ENCODE measurements at regions not wholly inside any gene's neighbourhood (a gene's known extent, or its start where the extent isn't known, plus 50 kb on each side); places are given as distances from the start of the nearest gene placed in this dataset.

GRCh38 chr6:153625089-153625488, 414.0 kb upstream of the OPRM1 start:
- DNase-seq (ENCODE audit: extremely low read depth, low read depth) = no peak
- TF ChIP-seq, protein P1, sequence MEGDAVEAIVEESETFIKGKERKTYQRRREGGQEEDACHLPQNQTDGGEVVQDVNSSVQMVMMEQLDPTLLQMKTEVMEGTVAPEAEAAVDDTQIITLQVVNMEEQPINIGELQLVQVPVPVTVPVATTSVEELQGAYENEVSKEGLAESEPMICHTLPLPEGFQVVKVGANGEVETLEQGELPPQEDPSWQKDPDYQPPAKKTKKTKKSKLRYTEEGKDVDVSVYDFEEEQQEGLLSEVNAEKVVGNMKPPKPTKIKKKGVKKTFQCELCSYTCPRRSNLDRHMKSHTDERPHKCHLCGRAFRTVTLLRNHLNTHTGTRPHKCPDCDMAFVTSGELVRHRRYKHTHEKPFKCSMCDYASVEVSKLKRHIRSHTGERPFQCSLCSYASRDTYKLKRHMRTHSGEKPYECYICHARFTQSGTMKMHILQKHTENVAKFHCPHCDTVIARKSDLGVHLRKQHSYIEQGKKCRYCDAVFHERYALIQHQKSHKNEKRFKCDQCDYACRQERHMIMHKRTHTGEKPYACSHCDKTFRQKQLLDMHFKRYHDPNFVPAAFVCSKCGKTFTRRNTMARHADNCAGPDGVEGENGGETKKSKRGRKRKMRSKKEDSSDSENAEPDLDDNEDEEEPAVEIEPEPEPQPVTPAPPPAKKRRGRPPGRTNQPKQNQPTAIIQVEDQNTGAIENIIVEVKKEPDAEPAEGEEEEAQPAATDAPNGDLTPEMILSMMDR (IDR thresholded peaks at IDR 0.05; ENCODE audit: low read depth, low read length) = no peak

DNA sequence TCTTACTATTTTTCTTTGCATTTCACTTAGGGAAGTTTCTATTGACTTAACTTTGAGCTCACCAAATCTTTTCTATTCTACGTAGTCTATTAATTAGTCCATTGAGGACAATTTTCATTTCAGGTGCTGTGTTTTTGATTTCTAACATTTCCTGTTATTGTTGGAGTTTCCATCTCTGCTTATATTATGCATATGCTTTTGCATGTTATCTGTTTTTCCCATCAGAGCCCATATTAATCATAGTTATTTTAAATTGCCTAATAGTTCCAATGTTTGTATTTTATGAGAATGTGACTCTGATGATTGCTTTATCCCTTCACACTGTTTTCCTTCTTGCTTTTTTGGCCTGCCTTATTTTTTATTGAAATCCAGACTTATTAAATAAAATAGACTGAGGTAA, 414.5 kb upstream of the OPRM1 start:
- TF ChIP-seq, protein P1 (IDR thresholded peaks at IDR 0.05; ENCODE audit: low read depth, low read length) = no peak
- DNase-seq (ENCODE audit: extremely low read depth, low read depth) = no peak

GRCh38 chr6:153623496-153623895, 415.5 kb upstream of the OPRM1 start:
- DNase-seq (ENCODE audit: extremely low read depth, low read depth) = no peak

DNA sequence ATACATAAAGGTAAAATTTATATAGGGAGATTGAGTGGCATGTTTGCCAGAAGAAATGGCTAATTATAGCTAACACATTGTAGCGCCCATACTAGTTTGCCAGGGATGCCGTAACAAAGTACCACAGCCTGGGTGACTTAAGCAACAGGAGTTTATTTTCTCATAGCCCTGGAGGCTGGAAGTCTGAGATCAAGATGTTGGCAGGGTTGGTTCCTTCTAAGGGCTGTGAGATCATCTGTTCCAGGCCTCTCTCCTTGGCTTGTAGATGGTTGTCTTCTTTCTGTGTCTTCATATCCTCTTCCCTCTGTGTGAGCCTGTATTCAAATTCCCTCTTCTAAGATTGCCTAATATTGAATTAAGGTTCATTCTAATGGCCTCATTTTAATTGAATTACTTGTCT, 417.5 kb upstream of the OPRM1 start:
- TF ChIP-seq, protein P1 (IDR thresholded peaks at IDR 0.05; ENCODE audit: low read depth, low read length) = no peak
- no peak for DNase-seq (ENCODE audit: extremely low read depth, low read depth)

More at GRCh38 chr6:153623496-153623895, 415.5 kb upstream of the OPRM1 start:
- TF ChIP-seq, protein P1 (IDR thresholded peaks at IDR 0.05; ENCODE audit: low read depth, low read length) = no peak

DNA sequence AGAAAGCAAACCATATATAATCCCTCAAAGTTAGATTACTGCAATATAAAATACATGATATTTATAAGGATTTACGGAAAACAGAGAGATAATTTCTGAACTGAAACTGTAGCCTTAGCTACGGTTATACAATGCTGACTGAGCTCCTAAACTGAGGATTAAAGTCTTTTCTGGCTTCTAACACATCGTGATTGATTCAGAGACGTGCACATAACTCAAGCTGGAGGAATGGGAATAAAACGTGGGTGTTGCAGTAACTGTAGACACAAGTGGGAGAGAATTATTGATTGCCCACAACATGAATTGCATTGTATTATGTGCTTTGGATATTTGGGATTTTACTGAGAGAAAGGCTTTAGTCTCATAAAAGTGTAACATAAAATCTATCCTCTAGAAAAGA, 418.0 kb upstream of the OPRM1 start:
- DNase-seq (ENCODE audit: extremely low read depth, low read depth) = no peak
- TF ChIP-seq, protein P1 (IDR thresholded peaks at IDR 0.05; ENCODE audit: low read depth, low read length) = no peak

- no peak for DNase-seq (ENCODE audit: extremely low read depth, low read depth)
- TF ChIP-seq, protein P1 (IDR thresholded peaks at IDR 0.05; ENCODE audit: low read depth, low read length) = no peak
Observed at GRCh38 chr6:153618371-153619322, 420.4 kb upstream of the OPRM1 start.

DNA sequence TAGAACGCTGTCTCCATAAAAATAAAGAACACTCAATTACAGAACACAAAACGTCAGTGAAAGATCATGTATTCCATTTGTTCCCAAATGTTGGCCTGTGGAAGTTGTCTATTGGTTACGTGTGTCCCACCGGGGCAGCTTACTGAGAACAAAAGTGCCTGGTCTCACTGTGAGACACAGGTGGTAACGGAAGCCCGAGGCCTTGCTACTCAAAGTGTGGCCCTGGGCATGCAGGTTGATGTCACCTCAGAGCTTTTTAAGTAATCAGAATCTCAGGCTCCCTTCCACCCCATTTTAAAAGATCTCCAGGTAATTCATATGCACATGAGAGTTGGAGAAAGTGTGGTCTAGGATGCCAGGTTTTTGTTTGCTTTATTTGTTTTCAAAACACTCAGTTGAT, 422.5 kb upstream of the OPRM1 start:
- no peak for DNase-seq (ENCODE audit: extremely low read depth, low read depth)
- TF ChIP-seq, protein P1 (IDR thresholded peaks at IDR 0.05; ENCODE audit: low read depth, low read length) = no peak
